ENCODE measurements at regions not wholly inside any gene's neighbourhood (a gene's known extent, or its start where the extent isn't known, plus 50 kb on each side); places are given as distances from the start of the nearest gene placed in this dataset.

- 48 to 63% methylated on average over 9 of the region's 9 CpGs for WGBS, 2 donors
- no peak for DNase-seq (ENCODE audit: low spot score in 2 of 2)
- no peak overlapping the region for H3K4me3 ChIP-seq (ENCODE audit: low read depth, poor library complexity, severe bottlenecking)
- intact Hi-C loops (cut with DNase I; ENCODE audit: low total_unique reads), result no loop called here
- TF ChIP-seq CTCF (IDR thresholded peaks at IDR 0.05), result no peak
- no peak for TF ChIP-seq POLR2A (IDR thresholded peaks at IDR 0.05)
Observed at GRCh38 chr6:167441715-167442206, 116.9 kb downstream of the TTLL2 start.

- 48 to 51% methylated on average over 7 of the region's 7 CpGs for WGBS, 2 donors
Observed at GRCh38 chr6:167442245-167442644, 117.4 kb downstream of the TTLL2 start.

GRCh38 chr6:167442796-167443680, 118.2 kb downstream of the TTLL2 start:
- H3K4me3 ChIP-seq (ENCODE audit: low read depth, poor library complexity, severe bottlenecking), result no peak overlapping the region
- 61 to 63% methylated on average over 15 of the region's 15 CpGs for WGBS, 2 donors
- no peak for DNase-seq (ENCODE audit: low spot score in 2 of 2)
- no peak for TF ChIP-seq CTCF (IDR thresholded peaks at IDR 0.05)
- TF ChIP-seq POLR2A (IDR thresholded peaks at IDR 0.05), result no peak
- intact Hi-C loops (cut with DNase I; ENCODE audit: low total_unique reads), result no loop called here

More at GRCh38 chr6:167442245-167442644, 117.4 kb downstream of the TTLL2 start:
- H3K4me3 ChIP-seq (ENCODE audit: low read depth, poor library complexity, severe bottlenecking), result no peak overlapping the region
- no peak for TF ChIP-seq POLR2A (IDR thresholded peaks at IDR 0.05)
- no peak for TF ChIP-seq CTCF (IDR thresholded peaks at IDR 0.05)
- DNase-seq (ENCODE audit: low spot score in 2 of 2), result no peak
- intact Hi-C loops (cut with DNase I; ENCODE audit: low total_unique reads), result no loop called here

- H3K4me3 ChIP-seq (ENCODE audit: low read depth, poor library complexity, severe bottlenecking), result no peak overlapping the region
- no peak for DNase-seq (ENCODE audit: low spot score in 2 of 2)
- intact Hi-C loops (cut with DNase I; ENCODE audit: low total_unique reads), result no loop called here
- 89 to 92% methylated on average over 9 of the region's 9 CpGs for whole genome bisulfite sequencing, 2 donors
- TF ChIP-seq POLR2A (IDR thresholded peaks at IDR 0.05) (no peak), CTCF (IDR thresholded peaks at IDR 0.05) (no peak)
Observed at GRCh38 chr6:167444602-167445346, 119.9 kb downstream of the TTLL2 start.

- DNase-seq (ENCODE audit: low spot score in 2 of 2), result no peak
- 74 to 77% methylated on average over 7 of the region's 7 CpGs for WGBS, 2 donors
- intact Hi-C loops (cut with DNase I; ENCODE audit: low total_unique reads), result no loop called here
- no peak for TF ChIP-seq POLR2A (IDR thresholded peaks at IDR 0.05)
- no peak overlapping the region for H3K4me3 ChIP-seq (ENCODE audit: low read depth, poor library complexity, severe bottlenecking)
Observed at GRCh38 chr6:167445568-167445967, 120.7 kb downstream of the TTLL2 start.

GRCh38 chr6:167446046-167446445, 121.2 kb downstream of the TTLL2 start:
- TF ChIP-seq CTCF (IDR thresholded peaks at IDR 0.05), result no peak
- TF ChIP-seq POLR2A (IDR thresholded peaks at IDR 0.05), result no peak
- H3K4me3 ChIP-seq (ENCODE audit: low read depth, poor library complexity, severe bottlenecking), result no peak overlapping the region
- 80 to 82% methylated on average over 8 of the region's 8 CpGs for WGBS, 2 donors
- intact Hi-C loops (cut with DNase I; ENCODE audit: low total_unique reads), result no loop called here
- DNase-seq (ENCODE audit: low spot score in 2 of 2), result no peak

Data from lower leg skin (tissue), 4 donors.